HL-60 (cell line): ENCODE measurements at regions not wholly inside any gene's neighbourhood (a gene's known extent, or its start where the extent isn't known, plus 50 kb on each side); places are given as distances from the start of the nearest gene placed in this dataset.

Experiments used
- DNase-seq, 2 experiments: peaks; one replicate each; pipeline ENCODE4 v3.0.0-alpha.2; 2010 to 2020; ENCODE audit warnings: low read depth in 1 of 2, low spot score in 1 of 2
- H3K27ac ChIP-seq: fragments of 250-450 bp; sonication (Bioruptor Pico); replicated peaks from 2 replicates; pipeline ENCODE4 v1.5.1; 2020; ENCODE audit warnings: mild to moderate bottlenecking, moderate library complexity
- H3K27me3 ChIP-seq: fragments of 250-450 bp; sonication (Bioruptor Pico); 2 replicates; pipeline ENCODE4 v1.5.1; 2021; ENCODE audit warnings: mild to moderate bottlenecking, moderate library complexity; ENCODE audit not compliant: insufficient read depth, poor library complexity, severe bottlenecking
- H3K4me3 ChIP-seq: replicated peaks from 2 replicates; pipeline ENCODE4 v1.5.1; 2011; ENCODE audit warnings: mild to moderate bottlenecking, control low read depth, low read length; ENCODE audit not compliant: insufficient read depth
- GABPA ChIP-seq: IDR thresholded peaks from 2 replicates; pipeline ENCODE4 v1.6.1; 2012; ENCODE audit warnings: low read depth
- POLR2AphosphoS5 ChIP-seq: IDR thresholded peaks from 2 replicates; pipeline ENCODE4 v1.6.1; 2012; ENCODE audit warnings: low read depth
- REST ChIP-seq: IDR thresholded peaks from 2 replicates; pipeline ENCODE4 v1.6.1; 2012; ENCODE audit warnings: low read depth; ENCODE audit not compliant: insufficient replicate concordance
- SPI1 ChIP-seq: IDR thresholded peaks from 2 replicates; pipeline ENCODE4 v1.6.1; 2012; ENCODE audit warnings: low read depth, mild to moderate bottlenecking, borderline replicate concordance
- TF ChIP-seq, protein P1 (sequence below): IDR thresholded peaks from one replicate; pipeline ENCODE4 v1.5.1; 2011; ENCODE audit warnings: low read length, control low read depth, inconsistent platforms; ENCODE audit not compliant: insufficient read depth

DNA sequence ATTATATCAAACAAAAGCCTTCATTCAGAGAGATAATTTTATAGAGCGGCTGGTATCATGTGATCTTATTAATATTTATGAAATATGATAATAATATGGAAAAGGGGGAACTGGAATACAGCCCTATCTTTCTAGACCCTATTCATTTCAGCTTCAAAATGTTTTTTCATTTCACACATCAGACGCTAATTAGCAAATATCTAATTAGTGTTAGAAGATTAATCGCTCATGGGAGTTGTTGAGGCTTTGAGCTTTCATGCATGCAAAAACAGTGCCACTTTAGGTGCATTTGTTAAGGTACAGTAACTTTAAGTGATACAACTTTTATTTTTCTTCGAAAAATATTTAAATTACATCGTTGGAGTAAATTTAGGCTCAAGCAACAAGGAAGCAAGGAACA lies 751.7 kb upstream of the WWC1 start:
- no peak for TF ChIP-seq GABPA
- no peak for TF ChIP-seq REST
- TF ChIP-seq, protein P1, sequence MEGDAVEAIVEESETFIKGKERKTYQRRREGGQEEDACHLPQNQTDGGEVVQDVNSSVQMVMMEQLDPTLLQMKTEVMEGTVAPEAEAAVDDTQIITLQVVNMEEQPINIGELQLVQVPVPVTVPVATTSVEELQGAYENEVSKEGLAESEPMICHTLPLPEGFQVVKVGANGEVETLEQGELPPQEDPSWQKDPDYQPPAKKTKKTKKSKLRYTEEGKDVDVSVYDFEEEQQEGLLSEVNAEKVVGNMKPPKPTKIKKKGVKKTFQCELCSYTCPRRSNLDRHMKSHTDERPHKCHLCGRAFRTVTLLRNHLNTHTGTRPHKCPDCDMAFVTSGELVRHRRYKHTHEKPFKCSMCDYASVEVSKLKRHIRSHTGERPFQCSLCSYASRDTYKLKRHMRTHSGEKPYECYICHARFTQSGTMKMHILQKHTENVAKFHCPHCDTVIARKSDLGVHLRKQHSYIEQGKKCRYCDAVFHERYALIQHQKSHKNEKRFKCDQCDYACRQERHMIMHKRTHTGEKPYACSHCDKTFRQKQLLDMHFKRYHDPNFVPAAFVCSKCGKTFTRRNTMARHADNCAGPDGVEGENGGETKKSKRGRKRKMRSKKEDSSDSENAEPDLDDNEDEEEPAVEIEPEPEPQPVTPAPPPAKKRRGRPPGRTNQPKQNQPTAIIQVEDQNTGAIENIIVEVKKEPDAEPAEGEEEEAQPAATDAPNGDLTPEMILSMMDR, result no peak
- TF ChIP-seq SPI1, result no peak
- TF ChIP-seq POLR2AphosphoS5, result no peak
- peaks cover 3% of the 10 kb centered on the region for H3K27me3 ChIP-seq
- H3K27ac ChIP-seq, result no peak overlapping the region
- DNase-seq, result no peak
- no peak overlapping the region for H3K4me3 ChIP-seq

DNA sequence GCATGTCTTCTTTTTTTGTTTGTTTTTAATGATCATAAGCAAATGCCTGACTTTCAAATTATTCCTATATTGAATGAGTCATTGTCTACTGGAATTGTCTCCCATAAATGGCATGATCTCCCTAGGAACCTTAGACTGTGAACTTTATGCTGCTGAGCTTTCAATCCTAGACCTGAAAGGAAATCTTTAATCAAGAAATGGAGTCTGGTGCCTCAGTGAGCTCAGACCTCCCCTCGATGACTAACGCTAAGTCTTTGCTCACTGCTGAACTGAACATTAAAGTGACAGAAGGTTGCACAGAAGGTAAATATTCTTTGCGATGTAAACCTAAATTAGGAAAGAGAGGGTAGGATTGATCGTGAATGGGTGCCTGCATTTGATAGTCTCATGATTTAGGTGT lies 745.2 kb upstream of the WWC1 start:
- TF ChIP-seq GABPA (no peak), REST (no peak), POLR2AphosphoS5 (no peak)
- TF ChIP-seq, protein P1, result no peak
- no peaks in the 10 kb centered on the region for H3K27me3 ChIP-seq
- no peak overlapping the region for H3K27ac ChIP-seq
- H3K4me3 ChIP-seq, result no peak overlapping the region
- DNase-seq, result no peak

- Histone ChIP-seq H3K27ac (no peak overlapping the region), H3K27me3 (no peaks in the 10 kb centered on the region), H3K4me3 (no peak overlapping the region)
- no peak for DNase-seq
- TF ChIP-seq SPI1 (no peak), POLR2AphosphoS5 (no peak), GABPA (no peak), REST (no peak)
- TF ChIP-seq, protein P1, result no peak
Measured at GRCh38 chr5:167552356-167552755, 739.1 kb upstream of the WWC1 start.
